ENCODE measurements at regions not wholly inside any gene's neighbourhood (a gene's known extent, or its start where the extent isn't known, plus 50 kb on each side); places are given as distances from the start of the nearest gene placed in this dataset.
"Not testable (repeated sequence)": the region's sequence is repeated elsewhere in the genome, so short reads cannot be mapped to it uniquely, and the experiment has no call there.

- not testable (repeated sequence) for TF ChIP-seq TEAD4 (CRISPR knock-in tag; IDR thresholded peaks at IDR 0.05); MAX (CRISPR knock-in tag; IDR thresholded peaks at IDR 0.05); TCF7 (CRISPR knock-in tag; IDR thresholded peaks at IDR 0.05; ENCODE audit: low read depth); CTCF (IDR thresholded peaks at IDR 0.05); E2F4 (CRISPR knock-in tag; IDR thresholded peaks at IDR 0.05; ENCODE audit: borderline replicate concordance, low read depth)
Observed at GRCh38 chr9:38945929-38946570, 226.1 kb upstream of the FAM240B start.

All from WTC11 (cell line).